GM19395 (cell line): ENCODE measurements at regions not wholly inside any gene's neighbourhood (a gene's known extent, or its start where the extent isn't known, plus 50 kb on each side); places are given as distances from the start of the nearest gene placed in this dataset.

ENCODE experiments used
- ATAC-seq: cut with Tn5 transposase; IDR thresholded peaks from one replicate; pipeline ENCODE4 v1.9.1; 2021; ENCODE audit warnings: mild to moderate bottlenecking, moderate library complexity; ENCODE audit not compliant: unreplicated experiment

- ATAC-seq = no peak
These were observed 54.4 kb upstream of the DRD2 start for GRCh38 chr11:113529606-113530005.

GRCh38 chr11:113528982-113529381 lies 53.8 kb upstream of the DRD2 start:
- no peak for ATAC-seq

- no peak for ATAC-seq
These were observed 51.3 kb upstream of the DRD2 start for GRCh38 chr11:113526521-113526920.
